ENCODE measurements at regions not wholly inside any gene's neighbourhood (a gene's known extent, or its start where the extent isn't known, plus 50 kb on each side); places are given as distances from the start of the nearest gene placed in this dataset.

DNA sequence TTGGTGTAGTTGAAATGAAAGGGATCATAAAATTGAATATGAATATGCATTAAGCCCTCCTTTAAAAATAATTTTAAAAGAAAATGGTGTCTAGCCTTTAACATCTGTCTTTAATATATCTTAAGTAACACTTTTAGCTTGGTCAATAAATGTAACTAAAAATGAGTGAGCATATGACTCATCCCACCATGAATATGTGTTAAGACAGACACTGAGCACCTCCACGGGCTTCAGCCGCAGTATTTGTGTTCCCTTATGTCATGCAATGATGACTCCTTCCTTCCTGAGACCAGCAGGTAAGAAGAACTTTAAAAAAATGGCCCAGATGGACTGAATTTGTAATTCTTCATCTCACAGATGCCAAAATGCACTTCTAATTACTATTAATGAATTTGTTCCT lies 563.2 kb downstream of the NR2F1-AS1 start:
- TF ChIP-seq, protein P1, sequence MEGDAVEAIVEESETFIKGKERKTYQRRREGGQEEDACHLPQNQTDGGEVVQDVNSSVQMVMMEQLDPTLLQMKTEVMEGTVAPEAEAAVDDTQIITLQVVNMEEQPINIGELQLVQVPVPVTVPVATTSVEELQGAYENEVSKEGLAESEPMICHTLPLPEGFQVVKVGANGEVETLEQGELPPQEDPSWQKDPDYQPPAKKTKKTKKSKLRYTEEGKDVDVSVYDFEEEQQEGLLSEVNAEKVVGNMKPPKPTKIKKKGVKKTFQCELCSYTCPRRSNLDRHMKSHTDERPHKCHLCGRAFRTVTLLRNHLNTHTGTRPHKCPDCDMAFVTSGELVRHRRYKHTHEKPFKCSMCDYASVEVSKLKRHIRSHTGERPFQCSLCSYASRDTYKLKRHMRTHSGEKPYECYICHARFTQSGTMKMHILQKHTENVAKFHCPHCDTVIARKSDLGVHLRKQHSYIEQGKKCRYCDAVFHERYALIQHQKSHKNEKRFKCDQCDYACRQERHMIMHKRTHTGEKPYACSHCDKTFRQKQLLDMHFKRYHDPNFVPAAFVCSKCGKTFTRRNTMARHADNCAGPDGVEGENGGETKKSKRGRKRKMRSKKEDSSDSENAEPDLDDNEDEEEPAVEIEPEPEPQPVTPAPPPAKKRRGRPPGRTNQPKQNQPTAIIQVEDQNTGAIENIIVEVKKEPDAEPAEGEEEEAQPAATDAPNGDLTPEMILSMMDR (conservative IDR thresholded peaks at IDR 0.05 in 1 of 2, IDR thresholded peaks at IDR 0.05 in 1 of 2; ENCODE audit: extremely low read depth in 1 of 2, insufficient read depth in 1 of 2, low read depth in 1 of 2, low read length in 2 of 2): no peak
- no peak for TF ChIP-seq EZH2 (IDR thresholded peaks at IDR 0.05; ENCODE audit: borderline replicate concordance, low read length)
